Lower leg skin (tissue), 3 donors: ENCODE measurements at regions not wholly inside any gene's neighbourhood (a gene's known extent, or its start where the extent isn't known, plus 50 kb on each side); places are given as distances from the start of the nearest gene placed in this dataset.

ENCODE experiments used
- CTCF ChIP-seq, 3 donors: fragments of 450-650 bp; IDR thresholded peaks; one replicate each; pipeline ENCODE4 v1.5.1; 2016; ENCODE audit warnings: antibody characterized with exemption in 3 of 3, mild to moderate bottlenecking in 3 of 3, moderate library complexity in 2 of 3
- POLR2A ChIP-seq, 2 donors: fragments of 450-650 bp; IDR thresholded peaks; one replicate each; pipeline ENCODE4 v1.6.1; 2016 to 2017; ENCODE audit warnings: antibody characterized with exemption in 2 of 2, mild to moderate bottlenecking in 1 of 2, moderate library complexity in 1 of 2

DNA sequence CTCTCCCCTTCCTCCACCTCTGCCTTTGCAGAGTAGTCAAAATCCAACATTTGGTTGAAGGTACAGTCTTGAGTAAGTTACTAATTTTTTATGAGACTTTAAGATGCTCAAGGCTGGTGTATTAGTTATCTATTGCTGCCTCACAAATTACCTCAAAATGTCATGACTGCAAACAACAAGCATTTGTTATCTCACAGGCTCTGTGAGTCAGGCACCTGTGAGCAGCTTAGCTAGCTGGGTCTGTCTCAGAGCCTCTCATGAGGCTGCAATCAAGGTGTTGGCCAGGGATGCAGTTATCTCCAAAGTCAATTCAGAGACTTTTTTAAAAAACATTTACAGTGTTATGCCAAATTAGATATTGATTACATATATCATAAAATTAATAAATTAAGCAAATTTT is 371.3 kb upstream of the RGMB start:
- TF ChIP-seq CTCF (IDR thresholded peaks at IDR 0.05) (no peak), POLR2A (IDR thresholded peaks at IDR 0.05) (no peak)
